ENCODE measurements at regions not wholly inside any gene's neighbourhood (a gene's known extent, or its start where the extent isn't known, plus 50 kb on each side); places are given as distances from the start of the nearest gene placed in this dataset.
"Not testable (repeated sequence)": the region's sequence is repeated elsewhere in the genome, so short reads cannot be mapped to it uniquely, and the experiment has no call there.

GRCh38 chr17:21470422-21470821 lies 94.3 kb downstream of the KCNJ12 start:
- not testable (repeated sequence) for DNase-seq

GRCh38 chr17:21470861-21471260 lies 94.7 kb downstream of the KCNJ12 start:
- no peak for DNase-seq

- no peak for DNase-seq
Measured at GRCh38 chr17:21474815-21475214, 98.7 kb downstream of the KCNJ12 start.

- no peak for DNase-seq
Measured at GRCh38 chr17:21475571-21475970, 99.4 kb downstream of the KCNJ12 start.

GRCh38 chr17:21476867-21477266 lies 100.7 kb downstream of the KCNJ12 start:
- no peak for DNase-seq

- no peak for DNase-seq
Measured at GRCh38 chr17:21482189-21482865, 106.2 kb downstream of the KCNJ12 start.

GRCh38 chr17:21488043-21488442 lies 111.9 kb downstream of the KCNJ12 start:
- not testable (repeated sequence) for DNase-seq

- no peak for DNase-seq
Measured at GRCh38 chr17:21493993-21494392, 117.8 kb downstream of the KCNJ12 start.

GRCh38 chr17:21495281-21495680 lies 119.1 kb downstream of the KCNJ12 start:
- DNase-seq, result no peak

- no peak for DNase-seq
Measured at GRCh38 chr17:21500064-21500463, 123.9 kb downstream of the KCNJ12 start.

GRCh38 chr17:21501927-21502700 lies 126.0 kb downstream of the KCNJ12 start:
- not testable (repeated sequence) for DNase-seq

- DNase-seq, result no peak
Measured at GRCh38 chr17:21505819-21506815, 130.0 kb downstream of the KCNJ12 start.

GRCh38 chr17:21507806-21508205 lies 131.6 kb downstream of the KCNJ12 start:
- DNase-seq, result not testable (repeated sequence)

GRCh38 chr17:21508211-21508610 lies 132.1 kb downstream of the KCNJ12 start:
- DNase-seq, result no peak

- DNase-seq, result not testable (repeated sequence)
Measured at GRCh38 chr17:21509356-21509755, 133.2 kb downstream of the KCNJ12 start.

GRCh38 chr17:21510686-21511362 lies 134.7 kb downstream of the KCNJ12 start:
- no peak for DNase-seq

- peak; percentile 53 to 54 for DNase-seq
Measured at GRCh38 chr17:21511363-21512195, 135.4 kb downstream of the KCNJ12 start.

- DNase-seq, result no peak
Measured at GRCh38 chr17:21512307-21513011, 136.3 kb downstream of the KCNJ12 start.

GRCh38 chr17:21513012-21513570 lies 136.9 kb downstream of the KCNJ12 start:
- DNase-seq, result peak; percentile 67 to 69

GRCh38 chr17:21514567-21514966 lies 138.4 kb downstream of the KCNJ12 start:
- DNase-seq, result not testable (repeated sequence)
